ENCODE measurements at regions not wholly inside any gene's neighbourhood (a gene's known extent, or its start where the extent isn't known, plus 50 kb on each side); places are given as distances from the start of the nearest gene placed in this dataset.

DNA sequence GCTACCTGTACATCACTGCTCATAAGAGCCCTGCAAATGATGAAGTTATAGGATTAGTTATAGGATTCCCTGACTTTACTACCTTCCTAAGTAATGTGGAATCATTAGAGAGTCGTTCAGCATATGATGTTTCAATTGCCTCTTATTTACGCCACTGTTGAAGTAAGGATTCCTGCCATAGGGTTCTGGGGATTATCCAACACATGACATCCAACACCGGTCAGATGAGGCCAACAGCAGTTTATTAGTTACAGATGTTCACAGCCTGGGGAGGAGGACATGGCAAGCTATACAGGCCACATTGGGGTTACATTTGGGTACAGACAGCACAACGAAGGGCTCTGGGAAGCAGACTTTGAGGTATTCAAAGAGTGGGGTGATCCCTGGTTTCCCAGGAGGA lies 134.1 kb upstream of the MC4R start:
- TF ChIP-seq, protein P1, sequence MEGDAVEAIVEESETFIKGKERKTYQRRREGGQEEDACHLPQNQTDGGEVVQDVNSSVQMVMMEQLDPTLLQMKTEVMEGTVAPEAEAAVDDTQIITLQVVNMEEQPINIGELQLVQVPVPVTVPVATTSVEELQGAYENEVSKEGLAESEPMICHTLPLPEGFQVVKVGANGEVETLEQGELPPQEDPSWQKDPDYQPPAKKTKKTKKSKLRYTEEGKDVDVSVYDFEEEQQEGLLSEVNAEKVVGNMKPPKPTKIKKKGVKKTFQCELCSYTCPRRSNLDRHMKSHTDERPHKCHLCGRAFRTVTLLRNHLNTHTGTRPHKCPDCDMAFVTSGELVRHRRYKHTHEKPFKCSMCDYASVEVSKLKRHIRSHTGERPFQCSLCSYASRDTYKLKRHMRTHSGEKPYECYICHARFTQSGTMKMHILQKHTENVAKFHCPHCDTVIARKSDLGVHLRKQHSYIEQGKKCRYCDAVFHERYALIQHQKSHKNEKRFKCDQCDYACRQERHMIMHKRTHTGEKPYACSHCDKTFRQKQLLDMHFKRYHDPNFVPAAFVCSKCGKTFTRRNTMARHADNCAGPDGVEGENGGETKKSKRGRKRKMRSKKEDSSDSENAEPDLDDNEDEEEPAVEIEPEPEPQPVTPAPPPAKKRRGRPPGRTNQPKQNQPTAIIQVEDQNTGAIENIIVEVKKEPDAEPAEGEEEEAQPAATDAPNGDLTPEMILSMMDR (IDR thresholded peaks at IDR 0.05; ENCODE audit: low read depth, low read length), result no peak
- TF ChIP-seq POLR2A (IDR thresholded peaks at IDR 0.05; ENCODE audit: extremely low read depth, insufficient read length) (no peak), MYC (IDR thresholded peaks at IDR 0.05; ENCODE audit: low read depth, low read length) (no peak)
- TF ChIP-seq, protein P2, sequence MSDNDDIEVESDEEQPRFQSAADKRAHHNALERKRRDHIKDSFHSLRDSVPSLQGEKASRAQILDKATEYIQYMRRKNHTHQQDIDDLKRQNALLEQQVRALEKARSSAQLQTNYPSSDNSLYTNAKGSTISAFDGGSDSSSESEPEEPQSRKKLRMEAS (IDR thresholded peaks at IDR 0.05; ENCODE audit: low read depth, low read length), result no peak

Measured in NB4 (cell line).